SU-DHL-6 (cell line): ENCODE measurements at regions not wholly inside any gene's neighbourhood (a gene's known extent, or its start where the extent isn't known, plus 50 kb on each side); places are given as distances from the start of the nearest gene placed in this dataset.

Source experiments
- H2AFZ ChIP-seq: fragments of 200-600 bp; sonication (generic); 2 replicates; pipeline ENCODE4 v1.6.1; 2014; ENCODE audit warnings: low read depth, mild to moderate bottlenecking, moderate library complexity, mixed read lengths, antibody characterized with exemption, low read length; ENCODE audit not compliant: severe bottlenecking
- H3F3A ChIP-seq: fragments of 200-600 bp; shearing (Covaris generic); 2 replicates; pipeline ENCODE4 v1.6.0; 2016; ENCODE audit warnings: antibody characterized with exemption, mild to moderate bottlenecking; ENCODE audit not compliant: insufficient read depth
- H3K27ac ChIP-seq: fragments of 200-600 bp; sonication (generic); 2 replicates; pipeline ENCODE4 v1.5.1; 2016; ENCODE audit warnings: low read depth, mild to moderate bottlenecking, low read length, moderate library complexity, mixed read lengths
- H3K27me3 ChIP-seq: fragments of 200-600 bp; sonication (generic), shearing (Covaris generic); 2 replicates; pipeline ENCODE4 v1.6.0; 2014; ENCODE audit warnings: mild to moderate bottlenecking, low read length
- H3K36me3 ChIP-seq: fragments of 200-600 bp; sonication (generic); 2 replicates; pipeline ENCODE4 v1.6.1; 2014; ENCODE audit warnings: mild to moderate bottlenecking, low read length, mixed read lengths
- H3K4me2 ChIP-seq: fragments of 300-600, 200-600 bp; shearing (Covaris generic), sonication (generic); 2 replicates; pipeline ENCODE4 v1.6.0; 2014; ENCODE audit warnings: low read length, low read depth, mild to moderate bottlenecking; ENCODE audit not compliant: poor library complexity, severe bottlenecking
- H3K4me3 ChIP-seq: fragments of 200-600 bp; sonication (generic); 2 replicates; pipeline ENCODE4 v1.5.1; 2014; ENCODE audit warnings: antibody characterized with exemption, low read length, mild to moderate bottlenecking, mixed read lengths; ENCODE audit not compliant: insufficient read depth, poor library complexity, severe bottlenecking
- H3K79me2 ChIP-seq: fragments of 200-600 bp; sonication (generic); 2 replicates; pipeline ENCODE4 v1.6.1; 2014; ENCODE audit warnings: mild to moderate bottlenecking, low read length, moderate library complexity; ENCODE audit not compliant: insufficient read depth
- H3K9ac ChIP-seq: fragments of 200-600 bp; sonication (generic); 2 replicates; pipeline ENCODE4 v1.7.0; 2014; ENCODE audit warnings: mild to moderate bottlenecking, low read length
- H3K9me2 ChIP-seq: fragments of 200-600 bp; sonication (generic); replicated peaks from 2 replicates; pipeline ENCODE4 v1.6.1; 2014; ENCODE audit warnings: low read length; ENCODE audit not compliant: insufficient read depth
- H3K9me3 ChIP-seq: fragments of 200-600 bp; sonication (generic); 2 replicates; pipeline ENCODE4 v1.6.1; 2014; ENCODE audit warnings: low read length, mixed read lengths; ENCODE audit not compliant: insufficient read depth
- H4K20me1 ChIP-seq: fragments of 200-600 bp; sonication (generic); 2 replicates; pipeline ENCODE4 v1.6.1; 2014; ENCODE audit warnings: low read depth, mild to moderate bottlenecking, antibody characterized with exemption, low read length, moderate library complexity, mixed read lengths
- EZH2phosphoT487 ChIP-seq: fragments of 200-600 bp; sonication (generic), shearing (Covaris generic); conservative IDR thresholded peaks from 2 replicates; pipeline ENCODE4 v1.6.1; 2018; ENCODE audit warnings: mild to moderate bottlenecking, antibody characterized with exemption, low read length, moderate library complexity, mixed read lengths
- TF ChIP-seq, protein P1 (sequence below): fragments of 200-600 bp; sonication (generic); IDR thresholded peaks from one replicate; pipeline ENCODE4 v1.5.1; 2017; ENCODE audit warnings: antibody characterized with exemption, mild to moderate bottlenecking, low read length, moderate library complexity; ENCODE audit not compliant: insufficient read depth, poor library complexity, severe bottlenecking

DNA sequence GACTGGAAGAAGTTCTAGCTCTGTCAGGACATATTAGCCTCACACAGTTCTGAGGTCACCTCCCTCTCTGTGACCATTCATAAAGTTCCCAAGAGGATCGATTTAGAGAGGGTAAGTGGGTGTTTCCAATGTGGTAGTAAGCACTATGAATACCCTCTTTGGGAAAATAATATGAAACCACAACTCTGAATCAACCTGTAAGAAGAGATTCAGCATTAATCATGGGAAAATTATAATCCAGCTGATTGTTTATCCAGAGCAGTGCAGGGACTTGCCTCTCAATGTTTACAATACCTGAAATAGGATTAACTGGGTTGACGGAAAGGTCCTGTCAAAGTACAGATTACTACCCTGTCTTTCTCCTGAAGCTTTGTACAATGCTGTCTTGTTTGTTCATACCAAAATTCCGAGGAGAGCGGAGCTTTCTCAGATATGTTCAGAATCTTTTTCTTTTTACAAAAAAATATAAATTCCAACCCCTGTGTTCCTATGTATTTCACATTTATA, 302.9 kb upstream of the DPPA4 start:
- H4K20me1 ChIP-seq, result no peaks in the 10 kb centered on the region
- no peaks in the 10 kb centered on the region for H3K27me3 ChIP-seq
- no peak overlapping the region for H3K4me3 ChIP-seq
- no peaks in the 10 kb centered on the region for H3K36me3 ChIP-seq
- no peak overlapping the region for H3K9ac ChIP-seq
- no peaks in the 10 kb centered on the region for H3K9me3 ChIP-seq
- H3K27ac ChIP-seq, result no peak overlapping the region
- H3F3A ChIP-seq, result no peaks in the 10 kb centered on the region
- H3K79me2 ChIP-seq, result peaks cover 8% of the 10 kb centered on the region; the same call in 1 of the 2 replicates
- no peak overlapping the region for H3K4me2 ChIP-seq
- H3K9me2 ChIP-seq, result no peaks in the 10 kb centered on the region
- H2AFZ ChIP-seq, result no peak overlapping the region
- TF ChIP-seq, protein P1, sequence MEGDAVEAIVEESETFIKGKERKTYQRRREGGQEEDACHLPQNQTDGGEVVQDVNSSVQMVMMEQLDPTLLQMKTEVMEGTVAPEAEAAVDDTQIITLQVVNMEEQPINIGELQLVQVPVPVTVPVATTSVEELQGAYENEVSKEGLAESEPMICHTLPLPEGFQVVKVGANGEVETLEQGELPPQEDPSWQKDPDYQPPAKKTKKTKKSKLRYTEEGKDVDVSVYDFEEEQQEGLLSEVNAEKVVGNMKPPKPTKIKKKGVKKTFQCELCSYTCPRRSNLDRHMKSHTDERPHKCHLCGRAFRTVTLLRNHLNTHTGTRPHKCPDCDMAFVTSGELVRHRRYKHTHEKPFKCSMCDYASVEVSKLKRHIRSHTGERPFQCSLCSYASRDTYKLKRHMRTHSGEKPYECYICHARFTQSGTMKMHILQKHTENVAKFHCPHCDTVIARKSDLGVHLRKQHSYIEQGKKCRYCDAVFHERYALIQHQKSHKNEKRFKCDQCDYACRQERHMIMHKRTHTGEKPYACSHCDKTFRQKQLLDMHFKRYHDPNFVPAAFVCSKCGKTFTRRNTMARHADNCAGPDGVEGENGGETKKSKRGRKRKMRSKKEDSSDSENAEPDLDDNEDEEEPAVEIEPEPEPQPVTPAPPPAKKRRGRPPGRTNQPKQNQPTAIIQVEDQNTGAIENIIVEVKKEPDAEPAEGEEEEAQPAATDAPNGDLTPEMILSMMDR, result no peak
- TF ChIP-seq EZH2phosphoT487, result no peak

DNA sequence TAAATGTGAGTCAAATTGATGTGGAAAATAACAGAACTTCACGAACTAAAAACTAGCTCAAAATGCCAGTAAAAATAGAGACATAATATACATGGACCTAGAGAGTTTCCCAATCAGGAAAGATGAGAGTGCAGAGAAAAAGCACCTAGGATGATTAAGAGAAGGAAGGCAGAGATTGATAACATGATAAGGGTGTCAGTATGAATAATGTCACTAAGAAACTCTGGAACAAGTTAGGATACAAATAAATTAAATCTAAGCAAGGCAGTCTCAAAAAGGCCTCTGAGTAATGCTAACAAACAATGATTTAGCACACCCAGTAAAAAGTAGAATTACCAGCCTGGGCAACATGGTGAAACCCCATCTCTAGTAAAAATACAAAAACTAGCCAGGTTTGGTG, 304.7 kb upstream of the DPPA4 start:
- H3K9ac ChIP-seq, result no peak overlapping the region
- H3K4me2 ChIP-seq, result no peak overlapping the region
- H3F3A ChIP-seq, result no peaks in the 10 kb centered on the region
- no peak overlapping the region for H2AFZ ChIP-seq
- H3K27me3 ChIP-seq, result no peaks in the 10 kb centered on the region
- no peaks in the 10 kb centered on the region for H4K20me1 ChIP-seq
- H3K79me2 ChIP-seq, result peaks cover 8% of the 10 kb centered on the region; the same call in 1 of the 2 replicates
- H3K4me3 ChIP-seq, result no peak overlapping the region
- no peaks in the 10 kb centered on the region for H3K36me3 ChIP-seq
- no peak overlapping the region for H3K27ac ChIP-seq
- H3K9me2 ChIP-seq, result no peaks in the 10 kb centered on the region
- no peaks in the 10 kb centered on the region for H3K9me3 ChIP-seq
- TF ChIP-seq, protein P1, result no peak
- TF ChIP-seq EZH2phosphoT487, result no peak

DNA sequence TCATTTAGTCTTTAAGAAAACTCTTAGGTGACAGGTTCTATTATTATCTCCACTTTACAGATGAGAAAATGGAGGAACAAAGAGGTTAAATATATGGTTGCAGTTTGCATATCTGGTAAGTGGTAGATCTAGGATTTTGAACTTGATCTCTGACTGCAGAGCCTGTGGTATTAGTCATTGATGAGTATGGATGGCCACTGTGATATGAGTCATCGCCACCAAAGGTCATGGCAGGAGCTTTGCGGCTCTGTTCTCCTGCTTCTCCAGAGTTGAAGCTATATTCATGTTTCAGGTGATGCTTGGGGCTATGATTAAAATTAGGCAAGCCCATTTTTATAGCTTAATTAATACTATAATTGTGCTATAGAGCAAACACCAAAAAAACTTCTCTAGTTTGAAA, 306.2 kb upstream of the DPPA4 start:
- Histone ChIP-seq H3K4me2 (no peak overlapping the region), H3K9me3 (no peaks in the 10 kb centered on the region)
- TF ChIP-seq EZH2phosphoT487, result no peak
- TF ChIP-seq, protein P1, result no peak

More for the DNA sequence above, 306.2 kb upstream of the DPPA4 start:
- Histone ChIP-seq H3K27ac (no peak overlapping the region), H3K4me3 (no peak overlapping the region), H3F3A (no peaks in the 10 kb centered on the region), H3K9me2 (no peaks in the 10 kb centered on the region), H4K20me1 (no peaks in the 10 kb centered on the region), H3K27me3 (no peaks in the 10 kb centered on the region), H3K79me2 (0 out of 2 replicates have a peak, but pooled peaks cover 5% of the 10 kb centered on the region), H3K9ac (no peak overlapping the region), H2AFZ (no peak overlapping the region), H3K36me3 (no peaks in the 10 kb centered on the region)
